ENCODE measurements at regions not wholly inside any gene's neighbourhood (a gene's known extent, or its start where the extent isn't known, plus 50 kb on each side); places are given as distances from the start of the nearest gene placed in this dataset.

- no peak for TF ChIP-seq CTCF (IDR thresholded peaks at IDR 0.05; ENCODE audit: control insufficient read depth, extremely low read depth, insufficient read depth)
- no peak overlapping the region for H3K4me3 ChIP-seq (ENCODE audit: low read depth, low read length)
- no peak for DNase-seq (ENCODE audit: low read depth)
Observed at GRCh38 chr2:56918790-56919189, 735.0 kb downstream of the CCDC85A start.

- DNase-seq (ENCODE audit: low read depth), result no peak
- TF ChIP-seq CTCF (IDR thresholded peaks at IDR 0.05; ENCODE audit: control insufficient read depth, extremely low read depth, insufficient read depth), result no peak
- no peak overlapping the region for H3K4me3 ChIP-seq (ENCODE audit: low read depth, low read length)
Observed at GRCh38 chr2:56933976-56934375, 750.2 kb downstream of the CCDC85A start.

- H3K4me3 ChIP-seq (ENCODE audit: low read depth, low read length), result no peak overlapping the region
- no peak for TF ChIP-seq CTCF (IDR thresholded peaks at IDR 0.05; ENCODE audit: control insufficient read depth, extremely low read depth, insufficient read depth)
- no peak for DNase-seq (ENCODE audit: low read depth)
Observed at GRCh38 chr2:56934866-56935265, 751.1 kb downstream of the CCDC85A start.

- no peak for TF ChIP-seq CTCF (IDR thresholded peaks at IDR 0.05; ENCODE audit: control insufficient read depth, extremely low read depth, insufficient read depth)
- no peak overlapping the region for H3K4me3 ChIP-seq (ENCODE audit: low read depth, low read length)
- DNase-seq (ENCODE audit: low read depth), result no peak
Observed at GRCh38 chr2:56940054-56940453, 756.3 kb downstream of the CCDC85A start.

- no peak for DNase-seq (ENCODE audit: low read depth)
- H3K4me3 ChIP-seq (ENCODE audit: low read depth, low read length), result no peak overlapping the region
- TF ChIP-seq CTCF (IDR thresholded peaks at IDR 0.05; ENCODE audit: control insufficient read depth, extremely low read depth, insufficient read depth), result no peak
Observed at GRCh38 chr2:56952871-56953270, 769.1 kb downstream of the CCDC85A start.

- H3K4me3 ChIP-seq (ENCODE audit: low read depth, low read length), result no peak overlapping the region
- TF ChIP-seq CTCF (IDR thresholded peaks at IDR 0.05; ENCODE audit: control insufficient read depth, extremely low read depth, insufficient read depth), result no peak
- no peak for DNase-seq (ENCODE audit: low read depth)
Observed at GRCh38 chr2:56960581-56960980, 776.8 kb downstream of the CCDC85A start.

GRCh38 chr2:56962673-56963072 is 778.9 kb downstream of the CCDC85A start:
- no peak for DNase-seq (ENCODE audit: low read depth)
- no peak for TF ChIP-seq CTCF (IDR thresholded peaks at IDR 0.05; ENCODE audit: control insufficient read depth, extremely low read depth, insufficient read depth)
- H3K4me3 ChIP-seq (ENCODE audit: low read depth, low read length), result no peak overlapping the region
